Kidney epithelial cell (primary cell): ENCODE measurements at regions not wholly inside any gene's neighbourhood (a gene's known extent, or its start where the extent isn't known, plus 50 kb on each side); places are given as distances from the start of the nearest gene placed in this dataset.

Experiments
- DNase-seq: peaks from one replicate; pipeline ENCODE4 v3.0.0-alpha.2; 2010; ENCODE audit warnings: low read depth
- H3K27me3 ChIP-seq: 2 replicates; pipeline ENCODE4 v1.6.0; 2011; ENCODE audit warnings: low read length; ENCODE audit not compliant: control insufficient read depth, insufficient read depth
- H3K36me3 ChIP-seq: 2 replicates; pipeline ENCODE4 v1.5.1; 2011; ENCODE audit warnings: low read length; ENCODE audit not compliant: control insufficient read depth, insufficient read depth
- H3K4me3 ChIP-seq: 2 replicates; pipeline ENCODE4 v1.5.1; 2011; ENCODE audit warnings: low read depth, mild to moderate bottlenecking, control low read depth, low read length
- CTCF ChIP-seq: IDR thresholded peaks from 2 replicates; pipeline ENCODE4 v1.5.1; 2011; ENCODE audit warnings: mild to moderate bottlenecking, moderate library complexity, low read length, control low read depth, inconsistent platforms; ENCODE audit not compliant: insufficient read depth, poor library complexity, severe bottlenecking

GRCh38 chr13:86665842-86666241, 866.6 kb upstream of the SLITRK6 start:
- Histone ChIP-seq H3K4me3 (no peak overlapping the region), H3K36me3 (no peaks in the 10 kb centered on the region), H3K27me3 (no peaks in the 10 kb centered on the region)
- no peak for DNase-seq
- no peak for TF ChIP-seq CTCF

- Histone ChIP-seq H3K4me3 (no peak overlapping the region), H3K27me3 (no peaks in the 10 kb centered on the region), H3K36me3 (no peaks in the 10 kb centered on the region)
- TF ChIP-seq CTCF: no peak
- no peak for DNase-seq
These were observed 874.8 kb upstream of the SLITRK6 start for GRCh38 chr13:86673931-86674431.

GRCh38 chr13:86681223-86681622, 882.0 kb upstream of the SLITRK6 start:
- Histone ChIP-seq H3K4me3 (no peak overlapping the region), H3K36me3 (no peaks in the 10 kb centered on the region), H3K27me3 (no peaks in the 10 kb centered on the region)
- no peak for TF ChIP-seq CTCF
- no peak for DNase-seq

GRCh38 chr13:86684402-86684801, 885.2 kb upstream of the SLITRK6 start:
- Histone ChIP-seq H3K27me3 (no peaks in the 10 kb centered on the region), H3K36me3 (no peaks in the 10 kb centered on the region), H3K4me3 (no peak overlapping the region)
- no peak for DNase-seq
- no peak for TF ChIP-seq CTCF

GRCh38 chr13:86689911-86690310, 890.7 kb upstream of the SLITRK6 start:
- no peak for TF ChIP-seq CTCF
- no peak for DNase-seq
- no peak overlapping the region for H3K4me3 ChIP-seq
- no peaks in the 10 kb centered on the region for H3K27me3 ChIP-seq
- H3K36me3 ChIP-seq: no peaks in the 10 kb centered on the region

GRCh38 chr13:86692291-86692690, 893.1 kb upstream of the SLITRK6 start:
- Histone ChIP-seq H3K4me3 (no peak overlapping the region), H3K27me3 (no peaks in the 10 kb centered on the region), H3K36me3 (no peaks in the 10 kb centered on the region)
- no peak for DNase-seq
- no peak for TF ChIP-seq CTCF
